ENCODE measurements at regions not wholly inside any gene's neighbourhood (a gene's known extent, or its start where the extent isn't known, plus 50 kb on each side); places are given as distances from the start of the nearest gene placed in this dataset.

GRCh38 chr19:31559494-31559893, 210.3 kb upstream of the TSHZ3 start:
- H3K4me1 ChIP-seq = no peaks in the 10 kb centered on the region
- 96% methylated on average over 3 of the region's 3 CpGs for WGBS
- no peaks in the 10 kb centered on the region for H3K36me3 ChIP-seq
- TF ChIP-seq CTCF (IDR thresholded peaks at IDR 0.05) = no peak
- no peak for TF ChIP-seq POLR2A (IDR thresholded peaks at IDR 0.05; ENCODE audit: low read depth)
- TF ChIP-seq POLR2AphosphoS5 (IDR thresholded peaks at IDR 0.05) = no peak
- TF ChIP-seq EP300 (IDR thresholded peaks at IDR 0.05) = no peak
- H3K9me3 ChIP-seq = peaks cover 0 to 10% (median 4%) of the 10 kb centered on the region in 4 donors
- H3K4me3 ChIP-seq = no peak overlapping the region
- intact Hi-C loops (cut with DNase I) = loop anchor here (10.0 kb wide), 1 partner anchor 875 kb away; no protein-coding TSS in a partner anchor
- H3K27me3 ChIP-seq = no peaks in the 10 kb centered on the region
- no peak overlapping the region for H3K27ac ChIP-seq (replicated peaks in 1 of 4)
- DNase-seq (ENCODE audit: extremely low spot score) = no peak

GRCh38 chr19:31560086-31561060, 211.1 kb upstream of the TSHZ3 start:
- no peak overlapping the region for H3K27ac ChIP-seq (replicated peaks in 1 of 4)
- peaks cover 0 to 10% (median 4%) of the 10 kb centered on the region in 4 donors for H3K9me3 ChIP-seq
- no peaks in the 10 kb centered on the region for H3K4me1 ChIP-seq
- H3K4me3 ChIP-seq = no peak overlapping the region
- intact Hi-C loops (cut with DNase I) = no loop called here
- WGBS = 78% methylated on average over 18 of the region's 22 CpGs
- no peak for TF ChIP-seq POLR2A (IDR thresholded peaks at IDR 0.05; ENCODE audit: low read depth)
- no peak for TF ChIP-seq POLR2AphosphoS5 (IDR thresholded peaks at IDR 0.05)
- H3K27me3 ChIP-seq = no peaks in the 10 kb centered on the region
- DNase-seq (ENCODE audit: extremely low spot score) = no peak
- H3K36me3 ChIP-seq = no peaks in the 10 kb centered on the region

GRCh38 chr19:31562966-31563612, 213.9 kb upstream of the TSHZ3 start:
- no peaks in the 10 kb centered on the region for H3K27me3 ChIP-seq
- intact Hi-C loops (cut with DNase I) = no loop called here
- H3K4me3 ChIP-seq = no peak overlapping the region
- H3K27ac ChIP-seq (replicated peaks in 1 of 4) = no peak overlapping the region
- peaks cover 0 to 10% (median 4%) of the 10 kb centered on the region in 4 donors for H3K9me3 ChIP-seq
- no peak for DNase-seq (ENCODE audit: extremely low spot score)
- no peaks in the 10 kb centered on the region for H3K4me1 ChIP-seq
- H3K36me3 ChIP-seq = no peaks in the 10 kb centered on the region
- WGBS = 89% methylated on average over 25 of the region's 25 CpGs
- TF ChIP-seq EP300 (IDR thresholded peaks at IDR 0.05) (no peak), POLR2AphosphoS5 (IDR thresholded peaks at IDR 0.05) (no peak), CTCF (IDR thresholded peaks at IDR 0.05) (no peak), POLR2A (IDR thresholded peaks at IDR 0.05; ENCODE audit: low read depth) (no peak)

GRCh38 chr19:31567776-31568175, 218.5 kb upstream of the TSHZ3 start:
- H3K9me3 ChIP-seq = no peaks in the 10 kb centered on the region
- H3K27me3 ChIP-seq = no peaks in the 10 kb centered on the region
- intact Hi-C loops (cut with DNase I) = no loop called here
- H3K36me3 ChIP-seq = no peaks in the 10 kb centered on the region
- no peak overlapping the region for H3K4me3 ChIP-seq
- no peaks in the 10 kb centered on the region for H3K4me1 ChIP-seq
- WGBS = 96% methylated on average over 10 of the region's 11 CpGs
- no peak overlapping the region for H3K27ac ChIP-seq (replicated peaks in 1 of 4)
- DNase-seq (ENCODE audit: extremely low spot score) = no peak
- TF ChIP-seq EP300 (IDR thresholded peaks at IDR 0.05) (no peak), POLR2A (IDR thresholded peaks at IDR 0.05; ENCODE audit: low read depth) (no peak), POLR2AphosphoS5 (IDR thresholded peaks at IDR 0.05) (no peak), CTCF (IDR thresholded peaks at IDR 0.05) (no peak)

GRCh38 chr19:31568724-31569123, 219.5 kb upstream of the TSHZ3 start:
- H3K4me1 ChIP-seq = no peaks in the 10 kb centered on the region
- H3K4me3 ChIP-seq = no peak overlapping the region
- WGBS = 100% methylated on average over 2 of the region's 6 CpGs
- H3K9me3 ChIP-seq = no peaks in the 10 kb centered on the region
- intact Hi-C loops (cut with DNase I) = no loop called here
- H3K27me3 ChIP-seq = no peaks in the 10 kb centered on the region
- no peak for TF ChIP-seq POLR2A (IDR thresholded peaks at IDR 0.05; ENCODE audit: low read depth)
- TF ChIP-seq CTCF (IDR thresholded peaks at IDR 0.05) = no peak
- no peak for TF ChIP-seq POLR2AphosphoS5 (IDR thresholded peaks at IDR 0.05)
- TF ChIP-seq EP300 (IDR thresholded peaks at IDR 0.05) = no peak
- no peak for DNase-seq (ENCODE audit: extremely low spot score)
- no peak overlapping the region for H3K27ac ChIP-seq (replicated peaks in 1 of 4)
- no peaks in the 10 kb centered on the region for H3K36me3 ChIP-seq

Data from esophagus muscularis mucosa (tissue), 4 donors.